Activated naive CD4-positive, alpha-beta T cell treated with anti-CD3 and anti-CD28 coated beads, Interleukin-2, amount 10 ng/mL, durations not matched to agents 7 days and 5 days (primary cell): ENCODE measurements at regions not wholly inside any gene's neighbourhood (a gene's known extent, or its start where the extent isn't known, plus 50 kb on each side); places are given as distances from the start of the nearest gene placed in this dataset.

Experiments
- CTCF ChIA-PET: fragments of 350-600 bp; sonication (Branson Sonifier 250); formaldehyde crosslinking; loops from one replicate; lab custom pipeline; 2021; ENCODE audit warnings: antibody characterized with exemption; lab: Charles Lee
- DNase-seq: peaks from one replicate; pipeline ENCODE4 v3.0.0-alpha.2; 2020
- H3K27ac Mint-ChIP-seq: one replicate; pipeline ENCODE4 v1.8.0; 2021; ENCODE audit warnings: mild to moderate bottlenecking, moderate library complexity, mixed read lengths
- H3K27me3 Mint-ChIP-seq: one replicate; pipeline ENCODE4 v1.8.0; 2021; ENCODE audit warnings: mild to moderate bottlenecking, mixed read lengths
- H3K36me3 Mint-ChIP-seq: one replicate; pipeline ENCODE4 v1.8.0; 2021; ENCODE audit warnings: mixed read lengths
- H3K4me1 Mint-ChIP-seq: one replicate; pipeline ENCODE4 v1.8.0; 2021; ENCODE audit warnings: mixed read lengths
- H3K4me3 Mint-ChIP-seq: one replicate; pipeline ENCODE4 v1.8.0; 2021; ENCODE audit warnings: mild to moderate bottlenecking, moderate library complexity, mixed read lengths
- H3K9me3 Mint-ChIP-seq: one replicate; pipeline ENCODE4 v1.8.0; 2021; ENCODE audit warnings: mixed read lengths

GRCh38 chr20:10135438-10135837 is 83.2 kb upstream of the SNAP25 start:
- Mint-ChIP-seq H3K36me3 (no peaks in the 10 kb centered on the region), H3K27ac (no peak overlapping the region), H3K4me1 (no peaks in the 10 kb centered on the region), H3K9me3 (no peaks in the 10 kb centered on the region), H3K4me3 (no peak overlapping the region), H3K27me3 (no peaks in the 10 kb centered on the region)
- CTCF ChIA-PET: no interaction called here
- no peak for DNase-seq

- DNase-seq: no peak
- Mint-ChIP-seq H3K4me1 (no peaks in the 10 kb centered on the region), H3K4me3 (no peak overlapping the region), H3K9me3 (no peaks in the 10 kb centered on the region), H3K36me3 (no peaks in the 10 kb centered on the region), H3K27ac (no peak overlapping the region), H3K27me3 (no peaks in the 10 kb centered on the region)
- CTCF ChIA-PET: interaction anchor here (0.7 kb wide), 1 partner anchor 498 kb away, joined by 3 read pairs; no protein-coding TSS in a partner anchor
Observed at GRCh38 chr20:10137032-10137431, 81.6 kb upstream of the SNAP25 start.

- CTCF ChIA-PET: no interaction called here
- no peaks in the 10 kb centered on the region for H3K27me3 Mint-ChIP-seq
- no peak for DNase-seq
- H3K4me3 Mint-ChIP-seq: no peak overlapping the region
- no peak overlapping the region for H3K27ac Mint-ChIP-seq
- H3K36me3 Mint-ChIP-seq: no peaks in the 10 kb centered on the region
- H3K9me3 Mint-ChIP-seq: no peaks in the 10 kb centered on the region
- H3K4me1 Mint-ChIP-seq: no peaks in the 10 kb centered on the region
Observed at GRCh38 chr20:10137533-10137932, 81.1 kb upstream of the SNAP25 start.

- H3K36me3 Mint-ChIP-seq: no peaks in the 10 kb centered on the region
- no peak overlapping the region for H3K27ac Mint-ChIP-seq
- no peaks in the 10 kb centered on the region for H3K4me1 Mint-ChIP-seq
- H3K9me3 Mint-ChIP-seq: peaks cover 6% of the 10 kb centered on the region
- H3K4me3 Mint-ChIP-seq: no peak overlapping the region
- no peaks in the 10 kb centered on the region for H3K27me3 Mint-ChIP-seq
- CTCF ChIA-PET: no interaction called here
- no peak for DNase-seq
Observed at GRCh38 chr20:10157549-10157948, 61.1 kb upstream of the SNAP25 start.

- H3K27ac Mint-ChIP-seq: no peak overlapping the region
- no peak overlapping the region for H3K4me3 Mint-ChIP-seq
- CTCF ChIA-PET: interaction anchor here (0.6 kb wide), 1 partner anchor 597 kb away, joined by 3 read pairs; no protein-coding TSS in a partner anchor
- no peaks in the 10 kb centered on the region for H3K36me3 Mint-ChIP-seq
- H3K27me3 Mint-ChIP-seq: peaks cover 13% of the 10 kb centered on the region
- H3K9me3 Mint-ChIP-seq: no peaks in the 10 kb centered on the region
- no peaks in the 10 kb centered on the region for H3K4me1 Mint-ChIP-seq
- DNase-seq: no peak
Observed at GRCh38 chr20:10167040-10167439, 51.6 kb upstream of the SNAP25 start.

GRCh38 chr20:10167594-10167993 is 51.0 kb upstream of the SNAP25 start:
- CTCF ChIA-PET: interaction anchor here (0.6 kb wide), 1 partner anchor 598 kb away, joined by 3 read pairs; no protein-coding TSS in a partner anchor
- Mint-ChIP-seq H3K27ac (no peak overlapping the region), H3K36me3 (no peaks in the 10 kb centered on the region), H3K27me3 (peaks cover 19% of the 10 kb centered on the region), H3K4me1 (no peaks in the 10 kb centered on the region), H3K4me3 (no peak overlapping the region), H3K9me3 (no peaks in the 10 kb centered on the region)
- DNase-seq: no peak
